ENCODE measurements at regions not wholly inside any gene's neighbourhood (a gene's known extent, or its start where the extent isn't known, plus 50 kb on each side); places are given as distances from the start of the nearest gene placed in this dataset.

GRCh38 chr2:191578031-191578430 lies 99.9 kb upstream of the NABP1 start:
- intact Hi-C loops (cut with DNase I): no loop called here
- no peaks in the 10 kb centered on the region for H3K27me3 ChIP-seq
- TF ChIP-seq POLR2A (IDR thresholded peaks at IDR 0.05) (no peak), CTCF (IDR thresholded peaks at IDR 0.05) (no peak)
- no peak for DNase-seq
- no peaks in the 10 kb centered on the region for H3K36me3 ChIP-seq
- 92 to 97% methylated on average over 3 of the region's 3 CpGs for WGBS, 2 donors
- no peak overlapping the region for H3K4me3 ChIP-seq (replicated peaks in 1 of 3)
- H3K27ac ChIP-seq: no peak overlapping the region
- no peaks in the 10 kb centered on the region for H3K9me3 ChIP-seq
- no peaks in the 10 kb centered on the region for H3K4me1 ChIP-seq

GRCh38 chr2:191580581-191580980 lies 97.4 kb upstream of the NABP1 start:
- Histone ChIP-seq H3K27me3 (no peaks in the 10 kb centered on the region), H3K27ac (no peak overlapping the region), H3K4me3 (replicated peaks in 1 of 3) (no peak overlapping the region), H3K36me3 (no peaks in the 10 kb centered on the region), H3K4me1 (no peaks in the 10 kb centered on the region), H3K9me3 (no peaks in the 10 kb centered on the region)
- 83 to 90% methylated on average over 4 of the region's 4 CpGs for WGBS, 2 donors
- intact Hi-C loops (cut with DNase I): no loop called here
- no peak for TF ChIP-seq CTCF (IDR thresholded peaks at IDR 0.05)
- no peak for TF ChIP-seq POLR2A (IDR thresholded peaks at IDR 0.05)
- DNase-seq: no peak

- no peaks in the 10 kb centered on the region for H3K4me1 ChIP-seq
- TF ChIP-seq CTCF (IDR thresholded peaks at IDR 0.05) (no peak), POLR2A (IDR thresholded peaks at IDR 0.05) (no peak)
- H3K36me3 ChIP-seq: no peaks in the 10 kb centered on the region
- intact Hi-C loops (cut with DNase I): no loop called here
- no peaks in the 10 kb centered on the region for H3K9me3 ChIP-seq
- no peak overlapping the region for H3K27ac ChIP-seq
- no peak overlapping the region for H3K4me3 ChIP-seq (replicated peaks in 1 of 3)
- H3K27me3 ChIP-seq: no peaks in the 10 kb centered on the region
- DNase-seq: no peak
Observed at GRCh38 chr2:191581003-191581402, 96.9 kb upstream of the NABP1 start.

GRCh38 chr2:191582355-191582754 lies 95.6 kb upstream of the NABP1 start:
- H3K4me3 ChIP-seq (replicated peaks in 1 of 3): no peak overlapping the region
- H3K36me3 ChIP-seq: no peaks in the 10 kb centered on the region
- intact Hi-C loops (cut with DNase I): no loop called here
- H3K9me3 ChIP-seq: no peaks in the 10 kb centered on the region
- no peak overlapping the region for H3K27ac ChIP-seq
- TF ChIP-seq CTCF (IDR thresholded peaks at IDR 0.05): no peak
- no peaks in the 10 kb centered on the region for H3K4me1 ChIP-seq
- no peak for DNase-seq
- H3K27me3 ChIP-seq: no peaks in the 10 kb centered on the region

- no peak overlapping the region for H3K4me3 ChIP-seq (replicated peaks in 1 of 3)
- no peaks in the 10 kb centered on the region for H3K4me1 ChIP-seq
- H3K27me3 ChIP-seq: no peaks in the 10 kb centered on the region
- DNase-seq: no peak
- no peaks in the 10 kb centered on the region for H3K9me3 ChIP-seq
- 92% methylated on average over 6 of the region's 6 CpGs for WGBS, 2 donors
- no peaks in the 10 kb centered on the region for H3K36me3 ChIP-seq
- TF ChIP-seq CTCF (IDR thresholded peaks at IDR 0.05) (no peak), POLR2A (IDR thresholded peaks at IDR 0.05) (no peak)
- intact Hi-C loops (cut with DNase I): no loop called here
- no peak overlapping the region for H3K27ac ChIP-seq
Observed at GRCh38 chr2:191591025-191591424, 86.9 kb upstream of the NABP1 start.

Measured in thyroid gland (tissue), 4 donors.